Psoas muscle (tissue), 7 donors: ENCODE measurements at regions not wholly inside any gene's neighbourhood (a gene's known extent, or its start where the extent isn't known, plus 50 kb on each side); places are given as distances from the start of the nearest gene placed in this dataset.

Source experiments
- ATAC-seq, 4 donors: fragments of 200-7000 bp; cut with Tn5 transposase; one replicate each; pipeline ENCODE4 v1.9.1; 2020; ENCODE audit warnings: moderate library complexity in 3 of 4, mild to moderate bottlenecking in 2 of 4
- DNase-seq, 2 donors: peaks; one replicate each; pipeline ENCODE4 v3.0.0-alpha.2; 2020
- H3K27ac ChIP-seq: fragments of 200-600 bp; one replicate; pipeline ENCODE4 v1.8.0; 2022
- H3K27me3 ChIP-seq, 3 donors: fragments of 200-600 bp in 1 of 3; one replicate each; pipeline versions ENCODE4 v1.6.1 to v1.8.0; 2013 to 2022; ENCODE audit warnings: low read length in 2 of 3, mild to moderate bottlenecking in 2 of 3, moderate library complexity in 1 of 3; ENCODE audit not compliant: insufficient read depth in 3 of 3
- H3K36me3 ChIP-seq, 2 donors: fragments of 200-600 bp in 1 of 2; one replicate each; pipeline versions ENCODE4 v1.6.1 to v1.8.0; 2013 to 2022; ENCODE audit warnings: low read depth in 1 of 2, mild to moderate bottlenecking in 1 of 2, moderate library complexity in 1 of 2; ENCODE audit not compliant: insufficient read depth in 1 of 2
- H3K4me1 ChIP-seq: fragments of 200-600 bp; one replicate; pipeline ENCODE4 v1.8.0; 2022
- H3K4me3 ChIP-seq: fragments of 200-600 bp; one replicate; pipeline ENCODE4 v1.8.0; 2022; ENCODE audit warnings: mild to moderate bottlenecking
- H3K9me3 ChIP-seq: fragments of 200-600 bp; one replicate; pipeline ENCODE4 v1.8.0; 2022
- WGBS, 3 donors: extraction: QIAGEN DNeasy Blood & Tissue Kit; methylation state at CpG; one replicate each; pipeline versions ENCODE4 v1.1.6 to v1.1.7; 2013; 5-methylcytosine and 5-hydroxymethylcytosine counted together
- intact Hi-C, 2 donors: fragments of 100-400 bp; cut with DNase I; formaldehyde crosslinking; loops; one replicate each; pipeline versions ENCODE4 v1.11.0 to v1.14.2; 2022
- TF ChIP-seq, protein P1 (sequence below): fragments of 200-600 bp; IDR thresholded peaks from one replicate; pipeline ENCODE4 v1.8.0; 2022; ENCODE audit warnings: antibody characterized with exemption
- donor health status: healthy with polysubstance abuse.
- donor health status: DM: no; HTN: no; CAD: no; lungs with moderate emphysema.
- donor health status: Bipolar disorder and iron deficiency.
- donor health status: healthy.
- donor health status: DM: yes; HTN: yes; CAD: no.
- donor health status: DM: no; HTN: no; CAD: no.
- donor health status: DM: yes; HTN: yes; CAD: no.

DNA sequence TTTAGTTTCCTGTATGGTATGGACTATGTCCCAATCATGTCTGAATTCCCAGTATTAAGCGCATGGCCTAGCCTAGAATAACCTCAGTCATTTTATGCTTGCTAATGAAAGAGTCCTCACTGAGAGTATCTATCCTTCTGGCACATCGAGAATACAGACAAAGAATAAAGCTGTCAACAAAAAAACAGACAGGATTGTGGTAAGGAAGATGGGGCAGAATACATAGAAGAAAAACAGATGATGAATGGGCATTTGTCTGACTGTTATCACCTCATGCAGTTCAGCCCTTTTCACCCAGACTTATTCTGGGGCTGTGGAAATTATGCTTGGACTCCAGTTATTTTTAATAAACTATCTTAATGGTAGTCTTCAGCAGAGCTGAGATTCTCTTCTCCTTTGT is 363.8 kb upstream of the TNC start:
- no peak overlapping the region for H3K27ac ChIP-seq
- H3K4me3 ChIP-seq = no peak overlapping the region
- intact Hi-C loops = no loop called here
- WGBS, 3 donors = 63 to 92% (median 88%) methylated on average over 2 of the region's 2 CpGs
- no peaks in the 10 kb centered on the region for H3K36me3 ChIP-seq
- H3K4me1 ChIP-seq = no peaks in the 10 kb centered on the region
- DNase-seq (no peak), ATAC-seq (no peak)
- H3K9me3 ChIP-seq = no peaks in the 10 kb centered on the region
- H3K27me3 ChIP-seq = no peaks in the 10 kb centered on the region
- TF ChIP-seq, protein P1, sequence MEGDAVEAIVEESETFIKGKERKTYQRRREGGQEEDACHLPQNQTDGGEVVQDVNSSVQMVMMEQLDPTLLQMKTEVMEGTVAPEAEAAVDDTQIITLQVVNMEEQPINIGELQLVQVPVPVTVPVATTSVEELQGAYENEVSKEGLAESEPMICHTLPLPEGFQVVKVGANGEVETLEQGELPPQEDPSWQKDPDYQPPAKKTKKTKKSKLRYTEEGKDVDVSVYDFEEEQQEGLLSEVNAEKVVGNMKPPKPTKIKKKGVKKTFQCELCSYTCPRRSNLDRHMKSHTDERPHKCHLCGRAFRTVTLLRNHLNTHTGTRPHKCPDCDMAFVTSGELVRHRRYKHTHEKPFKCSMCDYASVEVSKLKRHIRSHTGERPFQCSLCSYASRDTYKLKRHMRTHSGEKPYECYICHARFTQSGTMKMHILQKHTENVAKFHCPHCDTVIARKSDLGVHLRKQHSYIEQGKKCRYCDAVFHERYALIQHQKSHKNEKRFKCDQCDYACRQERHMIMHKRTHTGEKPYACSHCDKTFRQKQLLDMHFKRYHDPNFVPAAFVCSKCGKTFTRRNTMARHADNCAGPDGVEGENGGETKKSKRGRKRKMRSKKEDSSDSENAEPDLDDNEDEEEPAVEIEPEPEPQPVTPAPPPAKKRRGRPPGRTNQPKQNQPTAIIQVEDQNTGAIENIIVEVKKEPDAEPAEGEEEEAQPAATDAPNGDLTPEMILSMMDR = no peak

GRCh38 chr9:115482747-115483146 is 364.8 kb upstream of the TNC start:
- WGBS, 3 donors = 92 to 94% (median 92%) methylated on average over 3 of the region's 3 CpGs
- TF ChIP-seq, protein P1 = no peak
- H3K9me3 ChIP-seq = no peaks in the 10 kb centered on the region

GRCh38 chr9:115492869-115493268 is 374.9 kb upstream of the TNC start:
- no peaks in the 10 kb centered on the region for H3K9me3 ChIP-seq
- H3K27me3 ChIP-seq = no peaks in the 10 kb centered on the region
- H3K4me3 ChIP-seq = no peak overlapping the region
- no peak for DNase-seq
- no peak overlapping the region for H3K27ac ChIP-seq
- ATAC-seq = no peak
- intact Hi-C loops = no loop called here
- H3K4me1 ChIP-seq = no peaks in the 10 kb centered on the region
- TF ChIP-seq, protein P1 = no peak
- no peaks in the 10 kb centered on the region for H3K36me3 ChIP-seq

More at GRCh38 chr9:115482747-115483146, 364.8 kb upstream of the TNC start:
- no peaks in the 10 kb centered on the region for H3K4me1 ChIP-seq
- no peaks in the 10 kb centered on the region for H3K27me3 ChIP-seq
- H3K36me3 ChIP-seq = no peaks in the 10 kb centered on the region
- no peak overlapping the region for H3K27ac ChIP-seq
- H3K4me3 ChIP-seq = no peak overlapping the region
- DNase-seq (no peak), ATAC-seq (no peak)
- intact Hi-C loops = no loop called here

DNA sequence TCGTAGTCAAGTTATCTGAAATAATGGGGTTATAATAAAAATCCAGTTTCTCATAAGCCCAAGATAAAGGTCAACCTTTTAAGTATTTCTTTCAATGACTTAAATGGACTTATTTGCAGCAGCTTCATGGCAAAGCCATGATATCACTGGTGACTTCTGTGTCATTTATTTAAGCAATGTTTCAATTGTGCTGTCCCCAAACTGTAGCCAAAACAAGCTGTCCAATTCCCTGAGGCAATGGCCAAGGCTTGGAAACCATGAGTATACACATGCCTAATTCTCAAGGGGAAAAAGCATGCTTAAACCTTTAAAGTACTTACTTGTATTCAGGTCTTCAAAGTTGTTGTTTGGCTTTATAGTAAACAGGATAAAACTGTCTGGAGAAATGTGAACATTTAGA is 376.4 kb upstream of the TNC start:
- WGBS, 3 donors = 0 to 69% (median 27%) methylated on average over 1 of the region's 1 CpG

More for the DNA sequence above, 376.4 kb upstream of the TNC start:
- Histone ChIP-seq H3K36me3 (no peaks in the 10 kb centered on the region), H3K4me1 (no peaks in the 10 kb centered on the region), H3K27ac (no peak overlapping the region), H3K9me3 (no peaks in the 10 kb centered on the region), H3K27me3 (no peaks in the 10 kb centered on the region), H3K4me3 (no peak overlapping the region)
- intact Hi-C loops = no loop called here
- no peak for ATAC-seq
- DNase-seq = no peak
- TF ChIP-seq, protein P1 = no peak
